Jurkat, Clone E6-1 (cell line): ENCODE measurements at regions not wholly inside any gene's neighbourhood (a gene's known extent, or its start where the extent isn't known, plus 50 kb on each side); places are given as distances from the start of the nearest gene placed in this dataset.
"Not testable (repeated sequence)": the region's sequence is repeated elsewhere in the genome, so short reads cannot be mapped to it uniquely, and the experiment has no call there.

Source experiments
- DNase-seq: peaks from one replicate; pipeline ENCODE4 v3.0.0-alpha.2; 2011; ENCODE audit warnings: low read depth, low spot score
- H3K4me3 ChIP-seq: 2 replicates; pipeline ENCODE4 v1.5.1; 2011; ENCODE audit warnings: mild to moderate bottlenecking, low read length, control low read depth, moderate library complexity

DNA sequence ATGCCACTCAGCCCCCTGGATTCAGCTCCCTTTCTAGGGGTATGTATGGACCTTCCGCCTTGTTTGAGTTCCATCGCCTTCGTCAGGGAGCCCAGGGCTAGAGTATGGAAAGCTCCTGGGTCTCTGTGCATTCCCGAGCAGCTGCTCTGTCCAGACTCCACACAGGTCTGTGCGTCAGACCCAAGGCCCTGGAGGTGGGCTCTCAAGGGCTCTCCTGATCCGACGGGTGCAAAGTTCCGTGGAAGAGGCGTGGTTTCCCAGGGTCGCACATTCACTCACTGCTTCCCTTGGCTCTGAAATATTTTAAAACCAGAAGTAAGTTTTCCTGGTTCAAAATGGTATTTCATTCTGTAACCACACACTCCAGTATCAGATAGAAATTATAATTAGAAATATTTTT is 863.2 kb downstream of the TRIML1 start:
- H3K4me3 ChIP-seq, result no peak overlapping the region
- DNase-seq, result no peak

DNA sequence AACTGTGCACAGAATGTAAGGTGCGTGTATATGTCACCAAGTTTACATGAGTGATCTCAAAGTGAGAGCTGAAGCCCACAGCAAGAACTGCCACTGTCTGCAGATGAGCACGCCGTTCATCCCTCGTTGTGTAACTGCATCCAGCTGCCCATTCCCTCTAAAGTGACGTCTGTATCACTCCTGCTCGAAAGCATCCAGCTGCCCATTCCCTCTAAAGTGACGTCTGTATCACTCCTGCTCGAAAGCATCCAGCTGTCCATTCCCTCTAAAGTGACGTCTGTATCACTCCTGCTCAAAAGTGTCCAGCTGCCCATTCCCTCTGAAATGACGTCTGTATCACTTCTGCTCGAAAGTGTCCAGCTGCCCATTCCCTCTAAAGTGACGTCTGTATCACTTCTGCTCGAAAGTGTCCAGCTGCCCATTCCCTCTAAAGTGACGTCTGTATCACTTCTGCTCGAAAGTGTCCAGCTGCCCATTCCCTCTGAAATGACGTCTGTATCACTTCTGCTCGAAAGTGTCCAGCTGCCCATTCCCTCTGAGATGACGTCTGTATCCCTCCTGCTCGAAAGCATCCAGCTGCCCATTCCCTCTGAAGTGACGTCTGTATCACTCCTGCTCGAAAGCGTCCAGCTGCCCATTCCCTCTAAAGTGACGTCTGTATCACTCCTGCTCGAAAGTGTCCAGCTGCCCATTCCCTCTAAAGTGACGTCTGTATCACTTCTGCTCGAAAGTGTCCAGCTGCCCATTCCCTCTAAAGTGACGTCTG is 871.4 kb downstream of the TRIML1 start:
- DNase-seq, H3K4me3 ChIP-seq: not testable (repeated sequence)

GRCh38 chr4:189021831-189022230 is 882.6 kb downstream of the TRIML1 start:
- no peak overlapping the region for H3K4me3 ChIP-seq

GRCh38 chr4:189022440-189023035 is 883.3 kb downstream of the TRIML1 start:
- H3K4me3 ChIP-seq, result no peak overlapping the region
- DNase-seq, result no peak

More at GRCh38 chr4:189021831-189022230, 882.6 kb downstream of the TRIML1 start:
- DNase-seq, result no peak

GRCh38 chr4:189029976-189030504 is 890.8 kb downstream of the TRIML1 start:
- H3K4me3 ChIP-seq, result no peak overlapping the region

GRCh38 chr4:189032606-189033338 is 893.5 kb downstream of the TRIML1 start:
- H3K4me3 ChIP-seq, result no peak overlapping the region
- DNase-seq, result no peak

More at GRCh38 chr4:189029976-189030504, 890.8 kb downstream of the TRIML1 start:
- DNase-seq, result no peak

DNA sequence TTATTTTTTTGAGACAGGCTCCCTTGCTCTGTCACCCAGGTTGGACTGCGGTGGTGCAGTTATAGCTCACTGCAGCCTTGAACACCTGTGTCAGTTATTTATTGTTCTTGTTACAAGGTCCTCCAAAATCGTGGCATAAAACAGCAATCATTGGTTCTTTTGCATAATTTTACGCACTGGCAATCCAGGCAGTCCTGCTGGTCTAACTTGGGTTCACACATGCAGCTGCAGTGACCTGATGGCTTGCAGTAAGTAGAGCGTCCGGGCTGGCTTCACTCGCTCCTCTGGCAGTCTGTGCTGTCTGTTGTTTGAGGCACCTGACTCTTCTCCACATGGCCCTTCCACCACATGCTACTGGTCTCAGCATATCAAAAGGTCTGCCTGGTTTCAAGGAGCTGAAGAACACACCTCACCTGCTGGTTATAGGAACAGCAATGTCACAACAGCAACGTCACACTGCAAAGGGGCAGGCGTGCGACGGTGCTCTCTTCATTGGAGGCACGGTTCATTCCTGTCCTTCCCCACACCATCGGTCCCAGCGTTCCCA is 894.6 kb downstream of the TRIML1 start:
- DNase-seq, result no peak
- no peak overlapping the region for H3K4me3 ChIP-seq

- no peak for DNase-seq
- H3K4me3 ChIP-seq, result no peak overlapping the region
Observed at GRCh38 chr4:189035091-189035490, 895.9 kb downstream of the TRIML1 start.

DNA sequence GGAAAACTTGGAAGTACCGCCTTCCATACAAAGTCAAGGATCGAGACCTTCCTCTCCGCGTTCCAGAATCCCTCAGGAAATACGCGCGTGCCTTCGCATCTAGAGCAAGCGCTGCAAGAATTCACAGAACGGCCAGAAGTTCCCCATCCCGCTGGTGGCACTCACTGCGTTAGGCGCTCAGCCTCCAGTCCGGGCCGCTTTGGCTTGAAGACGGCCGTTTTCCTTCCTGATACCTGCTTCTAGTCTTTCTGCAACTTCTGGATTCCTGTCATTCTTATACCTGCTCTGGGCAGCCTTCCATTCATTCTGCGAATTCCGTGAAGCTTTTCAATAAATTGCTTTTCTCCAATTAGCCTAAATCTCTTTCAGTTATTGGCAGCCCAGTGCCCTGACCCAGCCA is 896.4 kb downstream of the TRIML1 start:
- no peak for DNase-seq
- no peak overlapping the region for H3K4me3 ChIP-seq

GRCh38 chr4:189036906-189037305 is 897.7 kb downstream of the TRIML1 start:
- no peak for DNase-seq
- no peak overlapping the region for H3K4me3 ChIP-seq

GRCh38 chr4:189046642-189047041 is 894.0 kb upstream of the FRG1 start:
- DNase-seq, result no peak

GRCh38 chr4:189048119-189048518 is 892.6 kb upstream of the FRG1 start:
- no peak overlapping the region for H3K4me3 ChIP-seq
- no peak for DNase-seq

More at GRCh38 chr4:189046642-189047041, 894.0 kb upstream of the FRG1 start:
- H3K4me3 ChIP-seq, result no peak overlapping the region

DNA sequence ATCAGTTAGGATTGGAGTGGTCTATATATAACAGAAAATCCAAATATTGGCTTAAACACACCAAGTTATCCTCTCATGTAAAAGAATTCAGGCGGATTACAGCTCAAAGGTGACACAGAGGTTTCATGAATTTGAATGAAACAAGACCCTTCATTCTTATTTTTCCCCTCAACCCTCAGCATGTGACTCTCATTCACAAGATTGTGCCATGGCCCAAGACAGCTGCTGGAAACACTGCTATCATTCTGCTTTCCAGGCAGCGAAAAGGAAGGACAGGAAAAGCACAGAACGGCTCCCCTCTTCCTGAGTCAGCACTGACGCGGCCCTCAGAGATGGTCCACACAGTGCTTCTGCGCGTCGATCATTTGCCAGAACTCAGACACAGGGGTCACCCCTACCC is 891.0 kb upstream of the FRG1 start:
- no peak for DNase-seq
- no peak overlapping the region for H3K4me3 ChIP-seq

- H3K4me3 ChIP-seq, result no peak overlapping the region
Observed at GRCh38 chr4:189050643-189051042, 890.0 kb upstream of the FRG1 start.

GRCh38 chr4:189053621-189054020 is 887.1 kb upstream of the FRG1 start:
- no peak for DNase-seq
- H3K4me3 ChIP-seq, result no peak overlapping the region

More at GRCh38 chr4:189050643-189051042, 890.0 kb upstream of the FRG1 start:
- DNase-seq, result no peak

- no peak overlapping the region for H3K4me3 ChIP-seq
- no peak for DNase-seq
Observed at GRCh38 chr4:189060104-189060503, 880.6 kb upstream of the FRG1 start.

DNA sequence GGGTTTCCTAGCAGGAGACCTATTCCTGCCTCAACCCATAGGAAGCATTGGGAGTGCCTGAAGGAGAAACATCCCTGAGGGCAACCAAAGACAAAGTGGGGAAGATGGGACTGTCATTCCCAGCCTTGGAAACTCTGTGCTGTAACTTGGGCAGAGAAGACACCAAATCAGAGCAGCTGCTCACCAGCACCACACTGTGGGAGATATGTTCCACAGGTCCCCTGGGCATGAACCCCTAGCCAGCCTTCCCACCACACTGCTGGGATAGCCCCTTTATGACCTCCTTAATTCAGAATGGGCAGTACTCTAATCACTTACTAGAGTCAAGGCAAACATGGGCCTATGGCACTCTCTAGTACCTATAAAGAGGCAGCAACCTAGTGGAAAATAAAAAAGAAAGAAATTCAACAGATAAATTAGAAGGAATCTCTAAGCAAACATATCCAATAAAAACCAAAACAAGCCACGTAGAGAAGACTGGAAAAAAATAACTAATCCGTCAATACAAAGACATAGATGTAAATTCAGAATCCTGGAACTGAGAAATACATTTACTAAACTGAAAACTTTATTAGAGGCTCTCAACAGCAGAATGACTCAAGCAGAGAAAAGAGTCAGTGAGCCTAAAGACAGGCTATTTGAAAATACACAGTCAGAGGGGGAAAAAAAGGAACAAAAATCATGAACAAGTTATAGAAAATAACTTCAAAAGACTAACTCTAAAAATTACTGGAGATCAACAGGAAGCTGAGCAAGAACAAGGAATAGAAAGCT is 878.4 kb upstream of the FRG1 start:
- DNase-seq, result no peak

DNA sequence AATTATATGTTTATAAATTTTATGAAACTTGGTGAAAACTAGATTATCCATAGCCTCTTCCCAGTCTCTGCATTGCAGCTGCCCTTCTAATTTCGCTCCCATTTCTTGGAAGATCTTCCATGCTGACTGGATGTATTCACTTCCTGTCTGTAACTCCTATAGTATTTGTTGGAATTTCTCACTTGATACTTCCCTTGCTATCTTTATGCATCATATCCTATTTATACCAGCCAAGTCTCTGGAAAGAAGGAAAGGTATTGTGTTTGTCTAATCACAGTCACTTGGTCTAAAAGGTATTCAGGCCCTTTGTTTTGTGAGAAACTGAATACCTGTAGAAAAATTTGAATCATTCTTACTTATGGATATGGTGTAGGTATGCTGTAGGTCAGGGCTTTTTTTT is 870.9 kb upstream of the FRG1 start:
- no peak for DNase-seq
- H3K4me3 ChIP-seq, result no peak overlapping the region

More for the DNA sequence above, 878.4 kb upstream of the FRG1 start:
- H3K4me3 ChIP-seq, result no peak overlapping the region

GRCh38 chr4:189071241-189071640 is 869.4 kb upstream of the FRG1 start:
- no peak overlapping the region for H3K4me3 ChIP-seq
- DNase-seq, result no peak
